HCT116 (cell line): ENCODE measurements at regions not wholly inside any gene's neighbourhood (a gene's known extent, or its start where the extent isn't known, plus 50 kb on each side); places are given as distances from the start of the nearest gene placed in this dataset.

Experiments used
- ATAC-seq: fragments of 200-7000 bp; cut with Tn5 transposase; 2 replicates; pipeline ENCODE4 v1.9.1; 2020; ENCODE audit warnings: mild to moderate bottlenecking, moderate library complexity
- BruUV-seq: library from RNA; stranded (reverse); fragments of 400-500 nt; replicated peaks from 2 replicates; lab custom pipeline; 2021; lab: Mats Ljungman, UMichigan
- CTCF ChIA-PET: fragments of 300-600 bp; sonication (Branson Sonifier 250); formaldehyde crosslinking; loops from one replicate; lab custom pipeline; 2021; ENCODE audit warnings: antibody characterized with exemption; lab: Charles Lee
- POLR2A ChIA-PET: fragments of 300-600, 350-600 bp; sonication (Branson Sonifier 250); formaldehyde crosslinking; loops from one replicate; lab custom pipeline; 2021; ENCODE audit warnings: antibody characterized with exemption; lab: Charles Lee
- RAD21 ChIA-PET, 2 experiments: fragments of 300-600 bp; sonication (Branson Sonifier 250); formaldehyde crosslinking; loops; one replicate each; lab custom pipeline; 2023; ENCODE audit warnings: low total read pairs in 2 of 2; ENCODE audit not compliant: uncharacterized antibody in 2 of 2, unreplicated experiment in 2 of 2, low non-redundant PET in 1 of 2; lab: Charles Lee
- DNase-seq: peaks from one replicate; pipeline ENCODE4 v3.0.0-alpha.2; 2010; ENCODE audit warnings: low read depth, low spot score
- H2AFZ ChIP-seq: fragments of 200-600 bp; shearing (Covaris generic), sonication (generic); 2 replicates; pipeline ENCODE4 v1.6.1; 2017; ENCODE audit warnings: low read depth, mixed run types, mixed read lengths, antibody characterized with exemption, low read length; ENCODE audit not compliant: poor library complexity, severe bottlenecking
- H3K27ac ChIP-seq: 2 replicates; pipeline ENCODE4 v1.5.1; 2012; ENCODE audit warnings: low read depth, low read length
- H3K27me3 ChIP-seq: fragments of 200-600 bp; sonication (generic); 2 replicates; pipeline ENCODE4 v1.6.1; 2016; ENCODE audit warnings: mixed run types, low read length, mixed read lengths; ENCODE audit not compliant: insufficient read depth
- H3K36me3 ChIP-seq, 2 experiments: fragments of 200-500 bp in 1 of 2; fragments of 200-600 bp in 1 of 2; sonication (Bioruptor generic) in 1 of 2; sonication (generic) in 1 of 2; 2 replicates each; pipeline versions ENCODE4 v1.5.1 to v1.6.1; 2014 to 2016; ENCODE audit warnings: low read length in 2 of 2, inconsistent platforms in 1 of 2, mixed read lengths in 1 of 2, mixed run types in 1 of 2; ENCODE audit not compliant: insufficient read depth in 2 of 2, control insufficient read depth in 1 of 2
- H3K4me1 ChIP-seq, 2 experiments: fragments of 200-600 bp in 1 of 2; sonication (generic) in 1 of 2; 2 replicates each; pipeline versions ENCODE4 v1.5.1 to v1.6.1; 2012 to 2017; ENCODE audit warnings: low read length in 2 of 2, inconsistent platforms in 1 of 2, mild to moderate bottlenecking in 1 of 2, mixed read lengths in 1 of 2, mixed run types in 1 of 2, moderate library complexity in 1 of 2; ENCODE audit not compliant: insufficient read depth in 2 of 2, control insufficient read depth in 1 of 2
- H3K4me2 ChIP-seq: fragments of 200-600 bp; sonication (generic); 2 replicates; pipeline ENCODE4 v1.6.1; 2017; ENCODE audit warnings: mixed run types, low read length, mixed read lengths
- H3K4me3 ChIP-seq, 2 experiments: fragments of 200-600 bp in 1 of 2; sonication (generic) in 1 of 2; replicated peaks in 1 of 2; 2 replicates each; pipeline ENCODE4 v1.5.1; 2011 to 2016; ENCODE audit warnings: low read length in 2 of 2, control low read depth in 1 of 2, low read depth in 1 of 2, mild to moderate bottlenecking in 1 of 2, mixed read lengths in 1 of 2, mixed run types in 1 of 2
- H3K79me2 ChIP-seq: fragments of 200-600 bp; sonication (generic); 2 replicates; pipeline ENCODE4 v1.6.1; 2017; ENCODE audit warnings: mild to moderate bottlenecking, mixed run types, low read length, moderate library complexity, mixed read lengths; ENCODE audit not compliant: insufficient read depth
- H3K9ac ChIP-seq: fragments of 200-600 bp; sonication (generic); 2 replicates; pipeline ENCODE4 v1.6.1; 2016; ENCODE audit warnings: low read length, mixed read lengths
- H3K9me2 ChIP-seq: fragments of 200-600 bp; sonication (generic), shearing (Covaris generic); 2 replicates; pipeline ENCODE4 v1.6.1; 2017; ENCODE audit warnings: mixed run types, mild to moderate bottlenecking, moderate library complexity; ENCODE audit not compliant: insufficient read depth
- H3K9me3 ChIP-seq, 2 experiments: fragments of 200-500 bp in 1 of 2; fragments of 200-600 bp in 1 of 2; sonication (Bioruptor generic) in 1 of 2; sonication (generic) in 1 of 2; 2 replicates each; pipeline ENCODE4 v1.6.1; 2014 to 2017; ENCODE audit warnings: low read length in 2 of 2, mixed read lengths in 2 of 2, inconsistent platforms in 1 of 2, low read depth in 1 of 2, mild to moderate bottlenecking in 1 of 2, mixed run types in 1 of 2, moderate library complexity in 1 of 2; ENCODE audit not compliant: control insufficient read depth in 1 of 2, insufficient read depth in 1 of 2
- H4K20me1 ChIP-seq: fragments of 200-600 bp; sonication (generic), shearing (Covaris generic); 2 replicates; pipeline ENCODE4 v1.6.1; 2017; ENCODE audit warnings: mixed run types, mild to moderate bottlenecking, moderate library complexity; ENCODE audit not compliant: insufficient read depth
- CBX3 ChIP-seq: IDR thresholded peaks from 2 replicates; pipeline ENCODE4 v1.6.1; 2012; ENCODE audit warnings: low read depth
- CEBPB ChIP-seq: IDR thresholded peaks from 2 replicates; pipeline ENCODE4 v1.6.1; 2012; ENCODE audit warnings: low read depth
- CTCF ChIP-seq, 3 experiments: fragments of 200-600 bp in 1 of 3; sonication (generic) in 1 of 3; IDR thresholded peaks in 2 of 3; conservative IDR thresholded peaks in 1 of 3; 2 replicates each; pipeline ENCODE4 v1.5.1; 2012 to 2017; ENCODE audit warnings: low read depth in 2 of 3, low read length in 2 of 3, antibody characterized with exemption in 1 of 3, borderline replicate concordance in 1 of 3, control low read depth in 1 of 3, mild to moderate bottlenecking in 1 of 3, mixed read lengths in 1 of 3, mixed run types in 1 of 3, moderate library complexity in 1 of 3; ENCODE audit not compliant: insufficient read depth in 1 of 3
- EGR1 ChIP-seq: IDR thresholded peaks from 2 replicates; pipeline ENCODE4 v1.6.1; 2012; ENCODE audit warnings: low read depth
- EZH2 ChIP-seq: fragments of 200-600 bp; sonication (generic); IDR thresholded peaks from 2 replicates; pipeline ENCODE4 v1.6.1; 2017; ENCODE audit warnings: antibody characterized with exemption, mixed run types
- EZH2phosphoT487 ChIP-seq: fragments of 200-600 bp; IDR thresholded peaks from 2 replicates; pipeline ENCODE4 v1.6.1; 2018; ENCODE audit warnings: antibody characterized with exemption, borderline replicate concordance
- JUND ChIP-seq: IDR thresholded peaks from 2 replicates; pipeline ENCODE4 v1.6.1; 2012
- MAX ChIP-seq: IDR thresholded peaks from 2 replicates; pipeline ENCODE4 v1.6.1; 2012
- POLR2A ChIP-seq: IDR thresholded peaks from 2 replicates; pipeline ENCODE4 v1.7.0; 2011; ENCODE audit warnings: borderline replicate concordance; ENCODE audit not compliant: insufficient read depth, insufficient read length; ENCODE audit errors: extremely low read depth
- POLR2AphosphoS5 ChIP-seq: IDR thresholded peaks from 2 replicates; pipeline ENCODE4 v1.6.1; 2011; ENCODE audit warnings: mild to moderate bottlenecking, low read depth, low read length, moderate library complexity
- SIN3A ChIP-seq: IDR thresholded peaks from 2 replicates; pipeline ENCODE4 v1.6.1; 2012; ENCODE audit warnings: low read depth
- TCF7L2 ChIP-seq: IDR thresholded peaks from 2 replicates; pipeline ENCODE4 v1.7.0; 2011; ENCODE audit warnings: borderline replicate concordance, inconsistent platforms; ENCODE audit not compliant: insufficient read depth, insufficient read length; ENCODE audit errors: extremely low read depth
- YY1 ChIP-seq: IDR thresholded peaks from 2 replicates; pipeline ENCODE4 v1.6.1; 2011; ENCODE audit warnings: low read length, low read depth, moderate library complexity, mild to moderate bottlenecking; ENCODE audit not compliant: insufficient replicate concordance; ENCODE audit errors: extremely low read depth
- ZBTB33 ChIP-seq: IDR thresholded peaks from 2 replicates; pipeline ENCODE4 v1.6.1; 2011; ENCODE audit warnings: mild to moderate bottlenecking, low read length, moderate library complexity; ENCODE audit not compliant: insufficient replicate concordance; ENCODE audit errors: extremely low read depth
- ZFX ChIP-seq: fragments of 450-650 bp; IDR thresholded peaks from 2 replicates; pipeline ENCODE4 v1.6.1; 2017
- intact Hi-C: fragments of 100-400 bp; cut with micrococcal nuclease; formaldehyde crosslinking; loops from 2 replicates; pipeline ENCODE4 v1.10.0; 2022
- TF ChIP-seq, protein P1 (sequence below): IDR thresholded peaks from 2 replicates; pipeline ENCODE4 v1.6.1; 2012
- TF ChIP-seq, protein P2 (sequence below): IDR thresholded peaks from 2 replicates; pipeline ENCODE4 v1.6.1; 2012; ENCODE audit warnings: low read depth

- TF ChIP-seq, protein P1, sequence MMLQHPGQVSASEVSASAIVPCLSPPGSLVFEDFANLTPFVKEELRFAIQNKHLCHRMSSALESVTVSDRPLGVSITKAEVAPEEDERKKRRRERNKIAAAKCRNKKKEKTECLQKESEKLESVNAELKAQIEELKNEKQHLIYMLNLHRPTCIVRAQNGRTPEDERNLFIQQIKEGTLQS, result no peak
- TF ChIP-seq ZBTB33, result no peak
- no peak for TF ChIP-seq JUND
- no peak for TF ChIP-seq EGR1
- TF ChIP-seq MAX, result no peak
- no peak for TF ChIP-seq CEBPB
- TF ChIP-seq EZH2, result no peak
- no peak for TF ChIP-seq SIN3A
- no peak for TF ChIP-seq ZFX
- no peak for TF ChIP-seq POLR2AphosphoS5
- no peak for TF ChIP-seq CTCF (IDR thresholded peaks at IDR 0.05 in 2 of 3, conservative IDR thresholded peaks at IDR 0.05 in 1 of 3; ENCODE audit: borderline replicate concordance in 1 of 3, insufficient read depth in 1 of 3, low read depth in 2 of 3, low read length in 2 of 3)
- TF ChIP-seq, protein P2, sequence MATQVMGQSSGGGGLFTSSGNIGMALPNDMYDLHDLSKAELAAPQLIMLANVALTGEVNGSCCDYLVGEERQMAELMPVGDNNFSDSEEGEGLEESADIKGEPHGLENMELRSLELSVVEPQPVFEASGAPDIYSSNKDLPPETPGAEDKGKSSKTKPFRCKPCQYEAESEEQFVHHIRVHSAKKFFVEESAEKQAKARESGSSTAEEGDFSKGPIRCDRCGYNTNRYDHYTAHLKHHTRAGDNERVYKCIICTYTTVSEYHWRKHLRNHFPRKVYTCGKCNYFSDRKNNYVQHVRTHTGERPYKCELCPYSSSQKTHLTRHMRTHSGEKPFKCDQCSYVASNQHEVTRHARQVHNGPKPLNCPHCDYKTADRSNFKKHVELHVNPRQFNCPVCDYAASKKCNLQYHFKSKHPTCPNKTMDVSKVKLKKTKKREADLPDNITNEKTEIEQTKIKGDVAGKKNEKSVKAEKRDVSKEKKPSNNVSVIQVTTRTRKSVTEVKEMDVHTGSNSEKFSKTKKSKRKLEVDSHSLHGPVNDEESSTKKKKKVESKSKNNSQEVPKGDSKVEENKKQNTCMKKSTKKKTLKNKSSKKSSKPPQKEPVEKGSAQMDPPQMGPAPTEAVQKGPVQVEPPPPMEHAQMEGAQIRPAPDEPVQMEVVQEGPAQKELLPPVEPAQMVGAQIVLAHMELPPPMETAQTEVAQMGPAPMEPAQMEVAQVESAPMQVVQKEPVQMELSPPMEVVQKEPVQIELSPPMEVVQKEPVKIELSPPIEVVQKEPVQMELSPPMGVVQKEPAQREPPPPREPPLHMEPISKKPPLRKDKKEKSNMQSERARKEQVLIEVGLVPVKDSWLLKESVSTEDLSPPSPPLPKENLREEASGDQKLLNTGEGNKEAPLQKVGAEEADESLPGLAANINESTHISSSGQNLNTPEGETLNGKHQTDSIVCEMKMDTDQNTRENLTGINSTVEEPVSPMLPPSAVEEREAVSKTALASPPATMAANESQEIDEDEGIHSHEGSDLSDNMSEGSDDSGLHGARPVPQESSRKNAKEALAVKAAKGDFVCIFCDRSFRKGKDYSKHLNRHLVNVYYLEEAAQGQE, result no peak
- TF ChIP-seq CBX3, result no peak
- TF ChIP-seq YY1, result no peak
- TF ChIP-seq POLR2A, result no peak
- TF ChIP-seq TCF7L2, result no peak
- no peak for TF ChIP-seq EZH2phosphoT487
- Histone ChIP-seq H3K36me3 (no peaks in the 10 kb centered on the region), H3K4me3 (no peak overlapping the region), H2AFZ (no peak overlapping the region), H3K9me3 (no peaks in the 10 kb centered on the region), H3K9me2 (no peaks in the 10 kb centered on the region; the same call in 1 of the 2 replicates), H3K79me2 (no peaks in the 10 kb centered on the region), H3K27ac (no peak overlapping the region), H4K20me1 (no peaks in the 10 kb centered on the region), H3K27me3 (no peaks in the 10 kb centered on the region), H3K9ac (no peak overlapping the region), H3K4me2 (no peak overlapping the region), H3K4me1 (no peaks in the 10 kb centered on the region)
- RAD21 ChIA-PET, result no interaction called here
- DNase-seq (no peak), ATAC-seq (no peak)
- CTCF ChIA-PET, result no interaction called here
- POLR2A ChIA-PET, result no interaction called here
- BruUV-seq, result no TSS peak
- intact Hi-C loops, result no loop called here
These were observed 687.9 kb upstream of the CITED2 start for GRCh38 chr6:140062043-140063020.
